ENCODE measurements at regions not wholly inside any gene's neighbourhood (a gene's known extent, or its start where the extent isn't known, plus 50 kb on each side); places are given as distances from the start of the nearest gene placed in this dataset.

DNA sequence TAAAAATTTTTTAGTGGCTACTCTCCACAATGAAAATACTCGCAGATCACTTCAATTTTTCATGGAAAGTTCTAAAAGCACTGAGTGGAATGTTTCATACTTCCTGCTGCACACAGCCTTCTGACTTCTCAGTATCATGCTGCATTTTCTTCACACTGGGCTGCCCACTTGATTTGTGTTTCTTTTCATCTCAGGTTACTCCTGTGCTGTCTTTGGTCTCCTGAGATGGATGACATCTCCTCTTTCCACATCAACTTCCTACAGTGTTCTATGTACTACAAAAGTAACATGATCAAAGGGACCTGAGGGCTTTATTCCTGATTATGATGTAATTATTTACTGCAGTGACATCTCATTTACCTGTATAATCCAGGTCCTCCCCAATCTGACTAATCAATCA is 927.7 kb downstream of the ROBO2 start:
- Histone ChIP-seq H3K27ac (no peak overlapping the region), H3K27me3 (replicated peaks in 1 of 7) (no peaks in the 10 kb centered on the region), H3K9me3 (peaks cover 0 to 43% (median 8%) of the 10 kb centered on the region in 8 donors), H3K4me3 (no peak overlapping the region), H3K4me1 (no peaks in the 10 kb centered on the region), H3K36me3 (no peaks in the 10 kb centered on the region)
- TF ChIP-seq POLR2AphosphoS5 (IDR thresholded peaks at IDR 0.05) (no peak), POLR2A (IDR thresholded peaks at IDR 0.05) (no peak)
- TF ChIP-seq, protein P1, sequence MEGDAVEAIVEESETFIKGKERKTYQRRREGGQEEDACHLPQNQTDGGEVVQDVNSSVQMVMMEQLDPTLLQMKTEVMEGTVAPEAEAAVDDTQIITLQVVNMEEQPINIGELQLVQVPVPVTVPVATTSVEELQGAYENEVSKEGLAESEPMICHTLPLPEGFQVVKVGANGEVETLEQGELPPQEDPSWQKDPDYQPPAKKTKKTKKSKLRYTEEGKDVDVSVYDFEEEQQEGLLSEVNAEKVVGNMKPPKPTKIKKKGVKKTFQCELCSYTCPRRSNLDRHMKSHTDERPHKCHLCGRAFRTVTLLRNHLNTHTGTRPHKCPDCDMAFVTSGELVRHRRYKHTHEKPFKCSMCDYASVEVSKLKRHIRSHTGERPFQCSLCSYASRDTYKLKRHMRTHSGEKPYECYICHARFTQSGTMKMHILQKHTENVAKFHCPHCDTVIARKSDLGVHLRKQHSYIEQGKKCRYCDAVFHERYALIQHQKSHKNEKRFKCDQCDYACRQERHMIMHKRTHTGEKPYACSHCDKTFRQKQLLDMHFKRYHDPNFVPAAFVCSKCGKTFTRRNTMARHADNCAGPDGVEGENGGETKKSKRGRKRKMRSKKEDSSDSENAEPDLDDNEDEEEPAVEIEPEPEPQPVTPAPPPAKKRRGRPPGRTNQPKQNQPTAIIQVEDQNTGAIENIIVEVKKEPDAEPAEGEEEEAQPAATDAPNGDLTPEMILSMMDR (IDR thresholded peaks at IDR 0.05 in 8 of 11, conservative IDR thresholded peaks at IDR 0.05 in 3 of 11), result no peak
- 77 to 91% (median 80%) methylated on average over 1 of the region's 1 CpG for WGBS, 5 donors
- intact Hi-C loops (cut with DNase I; ENCODE audit: low total_unique reads), result no loop called here
- DNase-seq, result no peak

DNA sequence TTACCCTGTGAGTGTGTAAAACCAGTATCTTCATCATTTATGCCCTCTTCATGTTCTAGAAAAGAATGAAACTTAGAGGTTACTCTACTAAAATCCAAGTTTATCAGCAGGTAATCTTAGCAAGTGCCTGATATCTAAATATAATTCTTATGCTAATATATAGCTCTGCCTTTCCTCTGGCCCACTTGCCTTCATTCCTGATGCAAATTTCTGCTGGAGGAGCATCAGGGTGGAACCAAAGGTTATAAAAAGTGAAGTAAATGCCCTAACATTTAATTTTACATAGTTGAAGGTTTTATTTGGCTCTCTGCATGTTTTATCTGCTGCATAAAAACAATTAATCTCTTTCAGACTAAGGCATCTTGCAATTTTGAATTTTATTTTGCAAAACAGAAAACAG is 936.2 kb downstream of the ROBO2 start:
- no peaks in the 10 kb centered on the region for H3K36me3 ChIP-seq
- no peak overlapping the region for H3K4me3 ChIP-seq
- H3K27me3 ChIP-seq (replicated peaks in 1 of 7), result no peaks in the 10 kb centered on the region
- no peak for DNase-seq
- no peak overlapping the region for H3K27ac ChIP-seq
- H3K4me1 ChIP-seq, result no peaks in the 10 kb centered on the region
- intact Hi-C loops (cut with DNase I; ENCODE audit: low total_unique reads), result no loop called here
- no peak for TF ChIP-seq POLR2AphosphoS5 (IDR thresholded peaks at IDR 0.05)
- no peak for TF ChIP-seq POLR2A (IDR thresholded peaks at IDR 0.05)
- TF ChIP-seq, protein P1 (IDR thresholded peaks at IDR 0.05 in 8 of 11, conservative IDR thresholded peaks at IDR 0.05 in 3 of 11), result no peak
- H3K9me3 ChIP-seq, result peaks cover 0 to 9% (median 3%) of the 10 kb centered on the region in 8 donors

DNA sequence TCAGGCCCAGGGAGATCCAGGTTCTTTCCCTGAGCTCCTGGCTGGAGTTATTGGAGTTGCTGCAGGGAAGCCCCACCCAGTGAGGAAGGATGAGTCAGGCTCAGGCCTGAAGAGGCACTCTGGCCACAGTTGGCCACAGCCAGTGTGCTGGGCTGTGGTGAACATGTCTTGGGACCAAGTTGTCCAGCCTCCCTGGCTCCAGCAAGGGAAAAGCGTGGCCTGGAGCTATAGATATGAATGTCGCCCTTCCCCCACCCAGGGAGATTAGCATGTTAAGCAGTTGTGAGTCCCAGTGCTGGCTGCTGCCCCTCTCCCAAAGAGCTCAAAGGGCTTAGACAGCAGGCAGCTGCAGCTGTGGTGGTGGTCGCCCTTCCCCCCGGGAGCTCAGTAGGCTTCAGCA is 963.2 kb downstream of the ROBO2 start:
- intact Hi-C loops (cut with DNase I; ENCODE audit: low total_unique reads), result no loop called here
- 77 to 95% (median 86%) methylated on average over 3 to 4 of the region's 4 CpGs for WGBS, 5 donors

DNA sequence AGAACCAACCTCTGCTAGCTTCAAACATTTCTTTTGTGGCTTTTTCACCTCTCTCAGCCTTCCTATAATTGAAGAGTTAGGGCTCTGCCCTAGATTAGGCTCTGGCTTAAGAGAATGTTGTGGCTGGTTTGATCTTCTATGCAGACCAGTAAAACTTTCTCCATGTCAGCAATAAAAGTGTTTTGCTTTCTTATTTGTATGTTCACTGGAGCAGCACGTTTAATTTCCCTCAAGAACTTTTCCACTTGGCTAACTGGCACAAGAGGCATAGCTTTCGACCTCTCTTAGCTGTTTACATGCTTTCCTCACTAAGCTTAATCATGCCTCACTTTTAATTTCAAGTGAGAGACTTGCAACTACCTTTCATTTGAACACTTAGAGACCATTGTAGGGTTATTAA is 964.7 kb downstream of the ROBO2 start:
- intact Hi-C loops (cut with DNase I; ENCODE audit: low total_unique reads), result no loop called here
- Histone ChIP-seq H3K27me3 (replicated peaks in 1 of 7) (no peaks in the 10 kb centered on the region), H3K9me3 (peaks cover 0 to 34% (median 20%) of the 10 kb centered on the region in 8 donors), H3K4me1 (no peaks in the 10 kb centered on the region), H3K36me3 (no peaks in the 10 kb centered on the region), H3K4me3 (no peak overlapping the region), H3K27ac (no peak overlapping the region)
- no peak for TF ChIP-seq POLR2AphosphoS5 (IDR thresholded peaks at IDR 0.05)
- no peak for TF ChIP-seq POLR2A (IDR thresholded peaks at IDR 0.05)
- 47 to 68% (median 56%) methylated on average over 2 of the region's 2 CpGs for WGBS, 5 donors
- DNase-seq, result no peak

More for the DNA sequence above, 963.2 kb downstream of the ROBO2 start:
- TF ChIP-seq, protein P1 (IDR thresholded peaks at IDR 0.05 in 8 of 11, conservative IDR thresholded peaks at IDR 0.05 in 3 of 11), result no peak
- TF ChIP-seq POLR2A (IDR thresholded peaks at IDR 0.05) (no peak), POLR2AphosphoS5 (IDR thresholded peaks at IDR 0.05) (no peak)
- H3K9me3 ChIP-seq, result peaks cover 0 to 34% (median 20%) of the 10 kb centered on the region in 8 donors
- no peaks in the 10 kb centered on the region for H3K4me1 ChIP-seq
- H3K27me3 ChIP-seq (replicated peaks in 1 of 7), result no peaks in the 10 kb centered on the region
- H3K27ac ChIP-seq, result no peak overlapping the region
- no peaks in the 10 kb centered on the region for H3K36me3 ChIP-seq
- no peak overlapping the region for H3K4me3 ChIP-seq
- no peak for DNase-seq

DNA sequence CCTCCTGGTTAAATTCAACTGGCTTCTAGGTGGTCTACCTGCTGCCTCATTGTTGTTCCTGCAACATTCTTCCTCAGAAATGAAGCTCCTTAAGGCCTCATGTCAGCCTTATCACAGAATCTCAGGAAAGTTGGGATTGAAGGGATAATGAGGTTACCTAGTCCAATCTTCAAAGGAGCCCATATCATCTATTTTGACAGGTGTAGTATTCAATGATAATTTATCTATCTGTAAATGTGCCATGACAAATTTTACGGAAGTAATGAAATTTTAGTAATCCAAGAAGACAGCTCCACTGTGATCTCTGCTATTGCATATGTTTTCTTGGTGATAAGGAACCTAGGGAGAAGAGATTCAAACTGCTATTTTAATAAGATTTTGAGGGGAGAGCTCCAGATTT is 973.8 kb downstream of the ROBO2 start:
- no peak for DNase-seq
- intact Hi-C loops (cut with DNase I; ENCODE audit: low total_unique reads), result no loop called here
- Histone ChIP-seq H3K27ac (no peak overlapping the region), H3K36me3 (no peaks in the 10 kb centered on the region), H3K4me1 (peaks cover 0 to 4% (median 0%) of the 10 kb centered on the region in 6 donors), H3K4me3 (no peak overlapping the region), H3K9me3 (peaks cover 0 to 12% (median 0%) of the 10 kb centered on the region in 8 donors), H3K27me3 (replicated peaks in 1 of 7) (no peaks in the 10 kb centered on the region)
- 90 to 95% (median 94%) methylated on average over 1 of the region's 1 CpG for WGBS, 5 donors
- TF ChIP-seq POLR2AphosphoS5 (IDR thresholded peaks at IDR 0.05), result no peak
- TF ChIP-seq POLR2A (IDR thresholded peaks at IDR 0.05), result no peak
- TF ChIP-seq, protein P1 (IDR thresholded peaks at IDR 0.05 in 8 of 11, conservative IDR thresholded peaks at IDR 0.05 in 3 of 11), result no peak
